HG03060 (cell line): ENCODE measurements at regions not wholly inside any gene's neighbourhood (a gene's known extent, or its start where the extent isn't known, plus 50 kb on each side); places are given as distances from the start of the nearest gene placed in this dataset.

ENCODE experiments used
- ATAC-seq: cut with Tn5 transposase; IDR thresholded peaks from one replicate; pipeline ENCODE4 v1.9.1; 2021; ENCODE audit warnings: low read depth, moderate number of reproducible peaks; ENCODE audit not compliant: unreplicated experiment

DNA sequence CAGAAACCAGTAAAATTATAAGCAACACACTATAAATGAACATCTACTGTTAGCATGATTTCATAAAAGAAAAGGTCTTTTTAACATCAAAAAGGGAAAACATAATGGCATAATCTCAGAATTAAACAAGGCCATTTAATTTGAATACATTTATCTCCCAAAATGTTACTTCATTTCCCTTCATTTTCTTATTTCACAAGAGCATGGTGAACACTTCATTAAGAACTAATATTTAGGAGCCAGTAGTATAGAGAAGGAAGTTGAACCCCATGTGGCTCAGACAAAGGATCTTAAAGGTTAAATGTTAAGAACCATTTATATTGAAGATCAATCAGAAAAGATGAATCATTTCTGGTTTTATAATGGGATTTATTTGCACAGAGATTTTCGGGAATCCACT, 981.7 kb downstream of the TTLL7 start:
- no peak for ATAC-seq

- ATAC-seq = no peak
Observed at GRCh38 chr1:83016354-83016849, 982.5 kb downstream of the TTLL7 start.

- no peak for ATAC-seq
Observed at GRCh38 chr1:83015163-83015562, 983.8 kb downstream of the TTLL7 start.

- ATAC-seq = no peak
Observed at GRCh38 chr1:83012950-83013349, 986.0 kb downstream of the TTLL7 start.

DNA sequence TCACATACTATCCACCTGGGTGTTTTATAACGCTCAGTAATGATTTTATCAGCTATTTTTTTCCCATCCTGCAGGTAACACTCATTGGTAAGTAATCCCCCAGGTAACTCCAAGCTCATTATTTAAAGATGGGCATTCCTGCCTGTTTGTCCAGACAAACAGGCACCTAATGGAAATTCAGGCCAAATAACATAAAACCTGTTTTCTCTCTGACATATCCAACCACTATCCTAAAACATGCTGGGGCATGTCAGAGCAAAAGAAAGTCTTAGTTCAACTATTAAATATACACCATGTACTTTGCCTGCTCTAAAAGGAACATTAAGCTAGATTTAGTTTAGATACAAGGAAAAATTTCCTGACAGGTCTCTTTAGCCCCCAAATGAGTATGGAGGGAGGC, 987.7 kb downstream of the TTLL7 start:
- ATAC-seq = no peak

DNA sequence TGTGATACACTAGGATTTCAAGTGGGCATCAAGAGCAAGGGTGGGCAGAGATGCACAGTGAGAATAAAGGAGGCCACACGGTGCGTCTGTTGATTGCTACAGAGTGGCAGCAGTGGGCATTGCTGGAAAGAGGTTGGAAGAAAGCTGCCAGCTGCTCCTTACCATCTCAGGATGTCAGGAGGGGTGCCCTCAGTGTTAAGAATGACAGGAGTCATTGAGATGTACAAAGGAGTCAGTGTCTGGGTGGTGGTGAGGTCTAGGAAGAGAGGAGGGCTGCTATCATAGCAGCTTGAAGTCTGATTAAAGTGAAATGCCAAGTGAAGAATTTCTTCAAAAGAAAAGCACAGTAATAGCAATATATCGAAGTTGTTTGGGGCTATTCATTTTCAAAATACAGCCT, 992.7 kb downstream of the TTLL7 start:
- ATAC-seq = no peak

DNA sequence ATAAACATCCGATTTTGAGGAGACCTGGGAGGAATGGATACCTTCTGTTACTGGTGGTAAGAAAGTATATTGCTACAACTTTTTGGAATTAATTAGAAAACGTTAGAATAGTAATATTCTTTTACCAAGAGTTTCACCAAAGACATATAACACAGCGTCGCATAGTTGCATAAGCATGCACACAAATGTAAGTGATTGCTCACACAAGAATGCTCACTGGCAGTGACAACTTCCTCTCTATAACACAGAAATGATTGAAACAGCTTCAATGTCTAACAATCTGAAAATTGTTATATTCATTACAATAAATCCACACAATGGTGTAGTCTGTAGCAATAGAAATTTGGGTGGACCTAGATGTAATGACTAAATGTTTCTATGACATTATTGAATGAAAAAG, 998.6 kb downstream of the TTLL7 start:
- ATAC-seq = no peak

DNA sequence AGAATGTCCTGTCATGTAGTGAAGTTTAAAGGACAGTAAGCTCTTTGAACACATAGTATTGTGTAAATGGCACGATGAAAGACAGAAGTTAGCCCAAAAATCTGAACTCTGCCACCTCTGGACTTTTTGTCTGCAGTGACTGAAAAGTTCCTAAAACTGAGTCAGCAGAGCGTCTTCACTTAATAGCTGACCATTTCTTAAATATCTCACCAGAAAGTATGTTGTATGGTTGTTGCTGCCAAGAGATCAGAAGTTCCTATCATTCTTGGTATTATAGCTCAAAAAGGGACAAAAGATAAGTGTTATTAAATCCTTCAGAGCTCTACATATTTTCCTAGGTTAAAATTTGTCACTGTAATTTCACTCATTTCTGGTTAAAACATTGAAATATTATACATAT, 1003.0 kb downstream of the TTLL7 start:
- no peak for ATAC-seq

DNA sequence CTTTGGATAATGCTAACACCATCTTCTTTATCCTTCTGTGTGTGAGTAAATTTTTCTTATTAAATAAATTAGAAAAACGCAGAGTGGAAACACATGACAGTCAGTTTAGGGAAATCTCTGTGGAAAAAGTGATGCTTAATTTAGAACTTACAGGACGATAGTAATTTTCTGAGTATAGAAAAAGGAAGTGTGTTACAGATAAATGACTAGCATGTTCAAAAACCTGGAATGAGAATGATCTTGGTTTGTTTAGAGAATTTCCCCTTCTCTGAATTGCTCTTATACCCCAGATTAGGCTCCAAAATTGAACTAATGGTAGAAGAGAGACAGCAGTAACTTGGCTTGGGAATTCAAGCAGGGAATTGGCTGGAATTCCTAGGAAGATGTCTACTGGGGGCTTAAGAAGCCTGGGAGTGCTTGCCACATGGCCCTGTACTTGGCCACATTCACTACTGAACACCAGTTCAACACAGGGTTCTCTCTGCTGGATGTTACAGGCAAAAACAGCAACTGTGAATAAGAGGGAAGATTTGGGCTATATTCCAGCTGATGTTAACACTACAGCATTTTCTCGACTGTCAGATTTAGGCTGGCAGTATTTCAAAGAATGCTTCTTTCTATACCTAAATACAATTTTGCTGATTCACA, 1004.2 kb downstream of the TTLL7 start:
- no peak for ATAC-seq

- ATAC-seq = no peak
Observed at GRCh38 chr1:82991569-82991968, 1007.4 kb downstream of the TTLL7 start.

- ATAC-seq = peak; percentile 94
Observed at GRCh38 chr1:82979593-82980236, 1019.2 kb downstream of the TTLL7 start.

DNA sequence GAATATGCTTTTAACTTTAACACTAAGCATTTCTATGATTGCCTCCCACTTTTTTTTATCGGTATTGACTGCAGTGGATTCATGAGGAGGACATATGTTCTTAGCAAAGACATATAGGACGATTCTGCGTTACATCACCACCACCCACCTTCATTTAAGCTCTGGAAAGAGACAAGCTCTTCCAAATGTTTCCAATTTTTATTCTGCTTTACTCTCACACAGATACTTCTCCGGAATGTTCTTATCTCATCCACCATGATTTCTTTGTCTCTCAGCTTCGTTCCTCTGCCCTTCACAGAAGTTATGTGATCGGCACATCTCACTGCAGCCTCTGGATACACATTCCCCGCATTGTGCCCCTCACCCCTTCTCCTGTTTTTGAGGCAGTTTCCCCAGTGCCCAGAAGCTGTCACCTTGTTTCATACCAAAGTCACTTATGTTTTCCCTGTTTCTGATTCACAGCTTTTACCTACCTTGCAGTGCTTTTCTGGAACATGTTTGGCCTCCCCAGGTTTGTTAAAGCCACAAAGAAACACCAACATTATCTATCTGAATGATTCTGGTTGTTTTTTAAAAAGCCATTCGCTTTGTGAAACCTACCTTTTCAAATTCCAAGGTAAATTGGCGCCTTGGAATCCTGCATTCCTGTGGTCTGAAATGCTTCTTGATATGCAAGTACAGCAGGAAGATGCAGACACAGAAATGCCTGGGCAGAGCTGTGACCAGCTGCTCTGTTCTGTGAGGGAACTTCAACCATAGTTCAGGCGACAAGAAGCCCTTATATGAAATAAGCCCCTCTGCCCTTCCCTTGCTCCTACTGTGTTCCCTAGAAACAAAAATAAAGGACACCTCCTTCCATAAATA, 1020.2 kb downstream of the TTLL7 start:
- no peak for ATAC-seq

GRCh38 chr1:82972841-82973553, 1025.9 kb downstream of the TTLL7 start:
- ATAC-seq = no peak

DNA sequence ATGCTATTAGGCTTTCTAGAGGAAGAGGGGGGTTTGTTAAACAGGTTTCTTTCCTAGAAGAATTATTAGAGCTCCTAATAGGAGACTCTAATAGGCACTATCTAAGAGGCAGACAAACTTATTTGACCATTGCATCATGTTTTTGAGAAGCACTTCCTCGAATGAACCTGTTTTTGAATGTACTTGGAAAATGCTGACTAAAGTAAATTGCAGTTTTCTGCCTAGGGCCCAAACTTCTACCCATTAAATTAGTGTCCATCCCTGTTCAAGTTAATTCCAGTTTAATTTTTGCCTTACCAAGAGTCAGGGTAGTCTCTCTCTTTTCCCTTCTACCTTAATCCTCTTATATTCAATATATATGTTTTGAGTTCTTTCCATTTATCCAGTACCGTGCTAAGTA, 1029.6 kb downstream of the TTLL7 start:
- ATAC-seq = no peak

DNA sequence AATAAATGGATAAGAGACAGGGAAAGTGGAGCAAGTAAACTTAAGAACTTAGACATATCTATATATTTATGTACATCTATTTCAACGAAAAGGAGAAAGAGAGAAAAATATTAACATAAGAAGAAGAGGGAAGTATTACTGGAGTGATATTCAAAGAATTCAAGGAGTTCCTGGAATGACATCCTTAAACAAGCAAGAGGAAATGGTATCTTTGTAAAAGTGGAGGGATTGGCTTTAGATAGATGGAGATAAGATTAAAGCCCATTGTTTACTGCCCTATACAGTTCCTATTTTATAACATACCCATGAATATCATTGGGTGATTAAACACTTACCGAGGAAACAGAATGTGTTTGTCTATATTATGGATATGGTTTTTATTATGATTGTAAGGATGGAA, 1036.3 kb downstream of the TTLL7 start:
- no peak for ATAC-seq

DNA sequence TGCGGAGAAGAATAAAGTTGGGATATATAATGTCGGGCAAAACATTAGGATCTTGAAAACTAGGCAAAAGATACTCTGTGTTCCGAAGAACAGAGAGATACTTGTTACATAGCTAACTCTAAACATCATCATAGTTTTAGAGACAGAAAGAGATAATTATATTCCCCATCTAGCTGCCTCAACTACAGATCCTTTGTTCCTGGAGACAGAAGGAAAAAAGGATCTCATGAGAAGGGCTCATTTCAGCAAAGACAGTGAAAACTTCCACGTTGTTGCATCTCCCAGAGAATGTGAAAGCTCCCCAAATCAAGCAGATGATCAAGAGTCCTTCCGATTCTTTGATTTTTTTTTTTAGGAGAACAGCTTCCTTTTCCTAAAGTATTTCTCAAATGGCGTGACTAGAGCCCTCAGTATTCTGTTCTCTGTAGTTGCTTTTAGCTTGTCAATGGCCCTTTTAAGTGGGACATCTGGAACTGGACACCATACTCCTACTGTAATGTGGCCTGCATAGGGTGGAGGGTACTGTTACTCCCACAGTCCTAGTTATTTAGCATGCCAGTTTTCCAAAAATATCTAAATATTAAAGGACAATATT, 1048.2 kb downstream of the TTLL7 start:
- no peak for ATAC-seq

GRCh38 chr1:82948386-82948785, 1050.5 kb downstream of the TTLL7 start:
- no peak for ATAC-seq

- ATAC-seq = no peak
Observed at GRCh38 chr1:82947278-82947677, 1051.7 kb downstream of the TTLL7 start.

GRCh38 chr1:82946096-82946605, 1052.8 kb downstream of the TTLL7 start:
- no peak for ATAC-seq

DNA sequence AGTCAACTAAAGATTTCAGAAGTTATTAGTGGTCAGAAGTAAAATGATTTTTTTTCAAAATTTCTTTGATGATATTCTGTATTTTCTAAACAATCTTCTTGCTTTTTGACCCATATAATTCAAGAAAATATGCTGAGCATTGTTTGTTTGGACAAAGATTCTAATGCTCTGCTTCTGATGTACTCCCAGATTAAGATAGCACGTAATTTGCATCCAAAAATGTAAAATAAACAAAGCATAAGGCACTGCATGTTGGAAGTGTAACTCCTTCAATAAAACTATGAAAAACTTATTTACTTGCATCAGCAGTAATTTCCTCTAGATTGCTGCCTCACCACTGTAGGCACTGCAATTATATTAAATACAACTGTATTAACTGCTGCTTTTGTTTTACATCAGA, 1054.1 kb downstream of the TTLL7 start:
- no peak for ATAC-seq
